Fibroblast of mammary gland (primary cell): ENCODE measurements at regions not wholly inside any gene's neighbourhood (a gene's known extent, or its start where the extent isn't known, plus 50 kb on each side); places are given as distances from the start of the nearest gene placed in this dataset.
"Not testable (repeated sequence)": the region's sequence is repeated elsewhere in the genome, so short reads cannot be mapped to it uniquely, and the experiment has no call there.

ENCODE experiments used
- DNase-seq: peaks from one replicate; pipeline ENCODE4 v3.0.0-alpha.2; 2010; ENCODE audit warnings: low read depth
- H3K4me3 ChIP-seq: 2 replicates; pipeline ENCODE4 v1.5.1; 2011; ENCODE audit warnings: low read depth, mild to moderate bottlenecking, low read length, moderate library complexity; ENCODE audit not compliant: control insufficient read depth
- CTCF ChIP-seq: conservative IDR thresholded peaks from 2 replicates; pipeline ENCODE4 v1.5.1; 2011; ENCODE audit warnings: low read depth, low read length, inconsistent platforms; ENCODE audit not compliant: control insufficient read depth, insufficient read depth

DNA sequence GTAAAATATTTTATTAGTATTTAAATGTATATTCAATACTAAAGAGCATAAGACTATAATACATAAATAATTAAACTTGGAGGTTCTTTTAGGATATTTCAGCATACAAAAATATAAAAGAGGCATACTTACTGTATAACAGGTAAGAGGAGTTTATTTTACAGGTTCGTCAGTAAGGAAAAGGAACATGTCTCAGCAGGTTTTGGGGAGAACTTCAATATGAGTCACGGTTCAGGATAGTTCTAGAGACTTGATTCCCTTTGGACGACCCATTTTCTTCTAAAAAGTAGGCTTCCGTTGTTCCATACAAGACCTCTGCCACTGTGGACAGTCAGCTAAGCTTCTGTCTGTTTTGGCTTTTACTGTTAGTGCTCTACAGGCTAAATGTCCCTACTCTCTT lies 181.1 kb downstream of the ALX1 start:
- TF ChIP-seq CTCF: no peak
- no peak for DNase-seq

DNA sequence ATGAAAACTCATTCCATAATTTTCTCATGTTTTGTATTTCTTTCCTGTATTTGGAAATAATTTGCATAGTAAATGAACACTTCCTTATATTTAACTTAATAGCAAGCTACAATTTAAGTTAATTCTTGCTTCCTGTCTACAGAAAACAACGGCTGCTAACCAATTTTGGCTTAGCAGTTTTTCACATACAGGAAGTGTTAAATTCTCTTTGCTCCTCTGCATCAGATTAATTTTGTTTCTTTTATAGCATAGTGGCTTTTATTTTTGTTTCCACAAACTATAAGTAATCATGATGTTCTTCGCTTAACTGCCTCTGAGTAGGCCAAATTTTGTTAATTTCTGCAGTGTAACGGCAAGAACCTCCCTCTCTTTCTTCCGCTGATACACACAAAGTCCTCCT lies 182.9 kb downstream of the ALX1 start:
- no peak for TF ChIP-seq CTCF
- no peak overlapping the region for H3K4me3 ChIP-seq
- no peak for DNase-seq

More for the DNA sequence above, 181.1 kb downstream of the ALX1 start:
- no peak overlapping the region for H3K4me3 ChIP-seq

GRCh38 chr12:85466890-85467289 lies 186.9 kb downstream of the ALX1 start:
- H3K4me3 ChIP-seq: no peak overlapping the region
- DNase-seq: peak; percentile 49
- TF ChIP-seq CTCF: no peak

DNA sequence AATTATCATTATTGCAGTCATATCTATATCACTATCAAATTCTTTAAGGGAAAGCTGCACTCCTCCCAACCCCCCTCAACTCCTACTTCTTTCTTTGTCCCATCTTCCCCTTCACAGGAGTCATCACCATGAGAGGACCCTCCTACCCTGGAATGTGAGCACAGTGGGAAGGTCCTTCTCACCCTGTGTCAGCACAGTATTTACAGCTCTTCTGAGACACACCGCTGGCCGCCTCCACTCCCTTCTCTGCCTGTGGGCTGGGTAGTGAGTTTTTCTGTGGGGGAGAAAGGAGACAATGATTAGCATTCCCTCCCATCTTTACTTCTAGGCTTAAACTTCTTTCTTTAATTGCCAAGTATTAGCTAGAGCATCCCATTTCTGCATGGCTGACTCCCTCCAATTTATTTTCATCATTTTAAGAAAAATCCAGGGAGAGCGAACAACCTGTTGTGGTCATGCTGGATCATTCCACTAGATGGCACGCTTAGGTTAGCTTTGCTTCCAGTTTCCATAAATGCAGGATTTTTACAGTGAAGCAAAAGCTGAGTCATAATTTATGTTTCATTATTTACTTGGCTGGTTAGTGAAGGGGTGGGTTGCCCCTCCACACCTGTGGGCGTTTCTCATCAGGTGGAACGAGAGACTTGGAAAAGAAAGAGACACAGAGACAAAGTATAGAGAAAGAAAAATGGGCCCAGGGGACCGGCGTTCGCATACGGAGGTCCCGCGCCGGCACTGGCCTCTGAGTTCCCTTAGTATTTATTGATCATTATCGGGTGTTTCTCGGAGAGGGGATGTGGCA lies 188.5 kb downstream of the ALX1 start:
- DNase-seq: peak; percentile 71
- no peak overlapping the region for H3K4me3 ChIP-seq
- TF ChIP-seq CTCF: peak; percentile 93

GRCh38 chr12:85469158-85470086 lies 189.4 kb downstream of the ALX1 start:
- H3K4me3 ChIP-seq, DNase-seq: not testable (repeated sequence)

- DNase-seq, H3K4me3 ChIP-seq: not testable (repeated sequence)
These were observed 195.3 kb downstream of the ALX1 start for GRCh38 chr12:85475277-85475676.

- H3K4me3 ChIP-seq: no peak overlapping the region
- DNase-seq: no peak
- TF ChIP-seq CTCF: no peak
These were observed 196.7 kb downstream of the ALX1 start for GRCh38 chr12:85476756-85477155.

- TF ChIP-seq CTCF: no peak
- H3K4me3 ChIP-seq: no peak overlapping the region
- no peak for DNase-seq
These were observed 204.4 kb downstream of the ALX1 start for GRCh38 chr12:85484387-85484786.
